Right kidney (tissue), 1 donor: ENCODE measurements at regions not wholly inside any gene's neighbourhood (a gene's known extent, or its start where the extent isn't known, plus 50 kb on each side); places are given as distances from the start of the nearest gene placed in this dataset.

ENCODE experiments used
- DNase-seq: peaks from one replicate; pipeline ENCODE4 v3.0.0-alpha.2; 2016

DNA sequence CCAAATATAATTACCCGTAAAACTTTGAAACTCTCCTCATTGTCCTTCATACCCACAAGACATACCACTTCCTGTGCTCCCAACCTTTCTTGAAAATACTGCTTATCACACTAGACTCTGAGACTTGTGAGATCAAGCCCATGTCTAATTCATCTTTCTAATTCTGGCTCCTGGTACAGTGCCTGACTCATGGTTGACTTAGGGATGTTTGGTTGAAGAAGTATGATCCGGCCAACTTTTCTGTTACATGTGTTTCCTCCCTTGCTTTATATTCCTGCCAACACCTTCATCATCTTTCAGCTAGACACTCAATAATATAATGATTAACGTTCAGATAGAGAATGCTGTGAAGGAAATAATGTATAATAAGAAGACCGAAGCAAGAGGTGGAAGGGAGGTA, 58.2 kb downstream of the MEX3B start:
- no peak for DNase-seq

DNA sequence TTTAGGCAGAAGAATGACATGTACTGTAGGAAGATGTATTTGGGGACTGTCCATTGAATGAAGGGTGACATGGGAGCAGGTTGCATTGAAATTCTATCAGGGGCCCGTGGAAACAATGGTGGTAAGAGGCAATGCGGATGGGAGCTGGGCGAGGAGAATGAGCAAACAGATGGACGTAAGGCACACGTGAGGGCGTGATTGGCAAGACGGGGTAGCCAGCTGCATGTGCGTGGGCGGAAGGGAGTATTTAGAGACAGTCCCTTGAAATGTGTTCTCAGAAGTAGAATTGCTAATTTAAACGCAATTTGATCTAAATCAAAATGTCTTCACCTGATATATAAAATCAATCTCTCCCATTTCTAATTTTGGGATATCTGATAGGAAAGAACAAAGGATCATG, 62.3 kb downstream of the MEX3B start:
- DNase-seq: no peak

DNA sequence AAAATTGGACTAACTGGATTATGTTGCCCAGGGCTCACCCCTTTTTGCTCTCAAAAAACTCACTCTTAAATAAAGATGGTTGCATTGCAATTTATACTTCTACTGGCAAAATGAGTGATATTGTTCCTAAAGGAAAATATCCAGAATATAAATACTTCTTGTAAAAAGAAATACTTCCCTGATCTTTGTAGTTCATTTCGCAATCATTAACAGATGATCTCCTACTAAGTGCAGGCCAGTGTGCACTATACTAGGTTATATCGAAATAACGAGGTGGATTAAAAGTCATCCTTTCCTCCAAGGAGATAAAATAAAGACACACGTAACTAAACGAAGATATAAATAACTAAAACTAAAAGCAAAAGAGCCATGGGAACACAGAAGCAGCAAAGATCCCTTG, 63.0 kb downstream of the MEX3B start:
- no peak for DNase-seq

- DNase-seq: no peak
Measured at GRCh38 chr15:81981908-81982307, 63.9 kb downstream of the MEX3B start.

DNA sequence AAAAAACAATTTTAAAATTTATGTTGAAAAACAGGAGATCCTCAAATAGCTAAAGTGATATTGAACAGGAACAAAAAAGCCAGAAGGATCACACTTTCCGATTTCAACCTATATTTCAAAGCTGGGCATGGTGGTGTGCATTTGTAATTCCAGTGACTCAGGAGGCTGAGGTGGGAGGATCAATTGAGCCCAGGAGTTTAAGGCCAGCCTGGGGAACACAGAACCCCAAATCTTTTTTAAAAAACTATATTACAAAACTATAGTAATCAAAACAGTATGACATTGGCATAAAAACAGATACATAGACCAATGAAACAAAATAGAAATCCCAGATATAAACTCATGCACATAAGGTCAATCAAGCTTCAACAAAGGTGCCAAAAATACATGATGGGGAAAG, 68.4 kb downstream of the MEX3B start:
- DNase-seq: no peak

DNA sequence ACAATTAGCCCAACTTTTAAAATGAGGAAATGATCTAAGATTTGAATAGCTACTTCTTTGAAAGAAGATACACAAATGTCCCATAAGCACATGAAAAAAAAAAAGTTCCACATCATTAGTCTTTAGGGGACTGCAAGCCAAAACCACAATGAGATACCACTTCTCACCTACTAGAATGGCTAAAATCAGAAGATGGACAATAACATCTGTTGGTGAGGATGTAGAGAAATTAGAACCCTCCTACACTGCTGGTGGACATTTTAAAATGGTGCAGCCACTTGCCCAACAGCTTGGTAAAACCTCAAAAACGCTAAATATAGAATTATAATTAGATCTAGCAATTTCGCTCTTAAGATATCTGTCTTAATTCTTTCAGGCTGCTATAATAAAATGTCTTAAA, 77.1 kb downstream of the MEX3B start:
- no peak for DNase-seq

DNA sequence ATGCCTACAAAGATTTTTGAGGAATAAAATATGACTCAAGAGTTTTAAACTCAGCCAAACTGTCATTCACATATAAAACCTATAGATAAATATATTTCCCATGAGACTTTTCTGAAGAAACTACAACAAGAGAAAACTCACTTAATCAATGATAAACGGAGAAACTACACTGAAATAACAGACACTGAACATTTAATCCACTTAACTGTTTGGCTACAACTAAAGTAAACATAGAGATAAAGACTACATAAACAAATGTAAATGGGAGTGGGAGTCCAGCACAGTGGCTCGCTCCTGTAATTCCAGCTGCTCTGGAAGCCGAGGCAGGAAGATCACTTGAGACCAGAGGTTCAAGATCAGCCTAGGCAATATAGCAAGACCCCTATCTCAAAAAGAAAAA, 79.2 kb downstream of the MEX3B start:
- DNase-seq: no peak

DNA sequence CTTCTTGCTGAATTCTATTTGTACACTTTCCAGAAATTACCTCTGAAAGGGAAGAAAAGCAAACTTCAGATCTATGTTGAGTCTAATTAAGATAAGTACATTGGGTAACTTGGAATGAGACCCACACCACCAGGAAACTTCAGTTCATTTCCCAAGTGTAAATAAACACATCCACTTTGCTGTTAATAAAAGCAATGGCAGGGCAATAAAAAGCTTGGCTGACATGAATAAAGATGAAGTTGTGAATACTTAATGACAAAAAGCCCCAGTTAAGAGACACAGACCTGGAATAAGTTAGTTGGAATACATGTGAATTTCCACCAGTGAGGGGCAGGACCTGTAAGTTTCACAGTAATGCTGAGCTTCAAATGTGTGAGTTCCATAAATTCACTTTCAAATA, 83.3 kb downstream of the MEX3B start:
- DNase-seq: no peak

DNA sequence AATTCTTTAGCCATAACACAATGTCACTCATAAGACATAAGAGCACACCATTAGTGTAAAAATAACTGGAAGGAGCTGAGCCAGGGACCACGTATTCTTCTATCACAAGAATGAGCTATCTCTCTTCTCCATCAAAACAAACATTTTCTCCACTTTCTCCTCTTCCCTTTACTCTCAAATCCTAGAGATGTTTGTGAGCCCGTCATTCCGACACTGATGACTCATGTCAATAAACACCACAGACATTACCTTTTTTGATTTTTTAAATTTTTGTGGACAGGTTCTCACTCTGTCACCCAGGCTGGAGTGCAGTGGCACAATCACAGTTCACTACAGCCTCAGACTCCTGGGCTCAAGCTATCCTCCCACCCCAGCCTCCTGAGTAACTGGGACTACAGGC, 86.6 kb downstream of the MEX3B start:
- DNase-seq: no peak

- no peak for DNase-seq
Measured at GRCh38 chr15:81957698-81958097, 88.1 kb downstream of the MEX3B start.

- DNase-seq: no peak
Measured at GRCh38 chr15:81955382-81956062, 90.3 kb downstream of the MEX3B start.

GRCh38 chr15:81954158-81954783, 91.5 kb downstream of the MEX3B start:
- DNase-seq: no peak

DNA sequence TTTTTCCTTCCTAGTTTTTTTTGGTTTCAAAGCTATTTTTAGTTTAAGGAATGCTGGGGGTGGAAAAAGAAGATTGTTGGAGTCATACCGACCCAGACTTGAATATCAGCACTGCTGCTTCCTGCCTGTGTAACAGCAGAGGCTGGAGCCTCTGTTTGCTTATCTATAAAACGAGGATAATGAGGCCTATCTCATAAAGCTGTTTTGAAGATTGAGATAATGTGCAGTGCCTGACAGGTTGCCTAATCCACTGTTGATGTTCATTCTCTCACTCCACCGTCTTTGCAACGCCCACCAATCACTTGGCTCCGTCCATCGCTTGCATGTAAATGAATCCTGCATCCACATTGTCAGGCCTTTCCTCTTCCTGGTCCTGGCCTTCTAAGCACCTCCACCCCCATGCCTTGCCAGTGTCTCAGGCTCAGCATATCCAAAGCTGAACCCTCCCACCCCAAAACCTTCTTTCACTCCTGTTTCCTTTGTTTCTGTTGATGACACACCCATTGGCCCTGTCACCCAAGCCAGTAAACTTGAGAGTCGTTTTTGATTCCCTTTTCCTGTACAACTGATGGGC, 94.9 kb downstream of the MEX3B start:
- DNase-seq: no peak

GRCh38 chr15:81948751-81949150, 97.1 kb downstream of the MEX3B start:
- no peak for DNase-seq

DNA sequence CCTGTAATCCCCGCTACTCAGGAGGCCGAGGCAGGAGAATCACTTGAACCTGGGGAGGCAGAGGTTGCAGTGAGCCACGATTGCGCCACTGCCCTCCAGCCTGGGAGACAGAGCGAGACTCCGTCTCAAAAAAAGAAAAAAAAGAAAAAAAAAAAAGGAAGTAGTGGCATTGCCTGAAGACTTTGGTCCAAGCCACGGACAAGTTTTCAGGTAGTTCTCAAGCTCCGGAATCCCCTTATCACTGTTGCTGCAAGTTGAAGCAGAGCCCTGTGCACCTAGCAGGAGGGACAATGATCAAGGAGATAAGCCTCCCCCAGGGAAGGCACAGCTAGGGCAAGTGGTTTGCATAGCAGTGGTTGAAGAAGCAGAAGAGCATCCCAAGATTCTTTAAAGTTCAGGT, 97.6 kb downstream of the MEX3B start:
- DNase-seq: no peak

GRCh38 chr15:81947548-81947947, 98.3 kb downstream of the MEX3B start:
- no peak for DNase-seq

DNA sequence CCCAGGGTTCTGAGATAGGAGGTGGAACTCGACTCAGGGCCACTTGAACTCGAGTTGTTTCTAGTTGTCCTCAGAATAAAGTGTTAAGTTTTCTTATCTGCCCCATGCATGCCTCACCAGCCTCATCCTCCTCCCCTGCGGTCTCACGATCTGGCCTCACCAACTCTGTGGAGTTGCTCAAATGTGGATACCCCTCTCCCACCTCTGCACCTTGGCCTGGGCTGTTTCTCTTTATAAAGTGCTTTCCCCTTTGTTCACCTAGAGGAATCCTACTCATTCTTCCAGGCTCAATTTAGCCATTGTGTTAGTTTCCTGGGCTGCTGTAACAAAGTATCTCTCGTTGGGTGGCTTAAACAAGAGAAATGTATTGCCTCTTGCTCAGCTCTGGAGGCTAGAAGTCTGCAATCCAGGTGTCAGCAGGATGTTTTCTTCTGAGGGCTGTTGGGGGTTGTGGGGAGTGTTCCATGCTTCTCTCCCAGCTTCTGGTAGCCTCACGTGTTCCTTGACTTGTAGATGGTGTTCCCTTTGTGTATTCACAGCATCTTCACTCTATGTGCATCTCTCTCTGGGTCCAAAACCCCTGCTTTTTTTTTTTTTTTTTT, 100.7 kb downstream of the MEX3B start:
- no peak for DNase-seq

DNA sequence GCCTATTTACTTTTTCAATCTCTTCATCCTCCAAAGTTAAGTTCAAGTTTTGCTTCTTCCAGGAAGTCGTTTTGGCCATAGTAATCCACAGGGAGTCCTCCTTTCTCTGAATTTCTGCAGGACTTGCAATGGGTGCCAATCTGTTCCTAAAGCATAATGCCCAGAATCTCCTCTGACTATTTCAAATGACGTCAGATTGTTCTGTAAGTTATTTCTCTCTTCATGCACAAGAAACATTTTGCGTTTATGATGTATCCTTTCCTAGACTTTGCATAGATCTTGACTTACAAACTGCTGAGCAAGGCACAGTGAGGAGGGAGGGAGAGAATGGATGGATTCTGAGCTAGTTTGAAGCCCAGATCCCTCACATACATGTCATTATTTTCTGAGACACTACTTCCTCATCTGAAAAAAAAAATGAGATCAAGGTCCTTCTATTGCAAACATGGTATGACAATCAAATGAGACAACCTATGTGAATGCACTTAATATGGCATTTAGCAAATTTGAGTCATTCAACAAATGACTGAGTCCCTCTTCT, 103.1 kb downstream of the MEX3B start:
- DNase-seq: no peak

- no peak for DNase-seq
Measured at GRCh38 chr15:81942157-81942556, 103.7 kb downstream of the MEX3B start.

- no peak for DNase-seq
Measured at GRCh38 chr15:81941479-81941878, 104.3 kb downstream of the MEX3B start.

GRCh38 chr15:81940467-81941451, 105.1 kb downstream of the MEX3B start:
- DNase-seq: no peak
